Mesodermal cell (in vitro differentiated cells): ENCODE measurements at regions not wholly inside any gene's neighbourhood (a gene's known extent, or its start where the extent isn't known, plus 50 kb on each side); places are given as distances from the start of the nearest gene placed in this dataset.

ENCODE experiments used
- H3K27ac ChIP-seq: 2 replicates; pipeline ENCODE4 v1.7.0; 2013; ENCODE audit warnings: mild to moderate bottlenecking, low read depth, low read length, moderate library complexity; ENCODE audit not compliant: severe bottlenecking
- H3K36me3 ChIP-seq: 2 replicates; pipeline ENCODE4 v1.7.1; 2013; ENCODE audit warnings: mild to moderate bottlenecking, low read length, moderate library complexity; ENCODE audit not compliant: control insufficient read depth, insufficient read depth
- H3K4me1 ChIP-seq: one replicate; pipeline ENCODE4 v1.7.1; 2013; ENCODE audit warnings: mild to moderate bottlenecking, low read length; ENCODE audit not compliant: insufficient read depth, control insufficient read depth, poor library complexity, severe bottlenecking
- H3K4me3 ChIP-seq: 2 replicates; pipeline ENCODE4 v1.7.0; 2013; ENCODE audit warnings: low read length, control low read depth, mild to moderate bottlenecking; ENCODE audit not compliant: insufficient read depth, poor library complexity, severe bottlenecking; ENCODE audit errors: extremely low read depth
- H3K9me3 ChIP-seq: 2 replicates; pipeline ENCODE4 v1.7.1; 2013; ENCODE audit warnings: mild to moderate bottlenecking, low read length, moderate library complexity; ENCODE audit not compliant: control insufficient read depth
- WGBS, 2 experiments: methylation state at CpG; one replicate each; pipeline ENCODE4 v1.1.5; 2013; ENCODE audit warnings: missing lambda C conversion rate in 2 of 2; ENCODE audit not compliant: insufficient coverage in 2 of 2; 5-methylcytosine and 5-hydroxymethylcytosine counted together

DNA sequence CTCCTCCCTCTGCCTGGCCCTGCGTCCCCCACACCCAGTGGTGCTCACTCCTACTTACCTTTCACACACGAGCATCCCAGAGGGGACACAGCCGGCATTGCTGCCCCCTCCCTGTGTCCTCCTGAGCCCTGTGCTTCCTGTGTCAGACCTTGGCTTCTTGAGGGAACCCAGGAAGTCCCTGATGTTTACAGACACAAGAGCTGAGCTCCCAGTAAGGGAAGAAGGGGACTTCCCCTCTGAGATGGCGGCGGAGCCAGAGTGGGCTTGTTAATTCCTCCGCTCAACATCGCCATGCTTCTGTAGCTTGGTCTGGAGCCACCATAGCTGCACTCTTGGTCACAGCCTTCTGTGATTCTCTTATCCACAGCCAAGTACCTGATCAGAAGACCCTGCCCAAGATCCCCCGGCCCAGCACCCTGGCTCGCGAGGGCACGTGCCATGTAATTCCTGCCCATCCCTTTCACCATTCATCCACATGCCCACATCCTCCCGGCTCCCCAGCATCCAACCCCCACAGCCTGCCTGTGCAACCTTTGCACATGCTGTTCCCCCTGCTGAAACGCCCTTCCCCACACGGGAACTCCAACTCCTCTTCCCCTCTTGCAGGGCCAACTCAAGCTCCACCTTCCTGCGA lies 127.4 kb upstream of the FOXF1 start:
- Histone ChIP-seq H3K36me3 (no peaks in the 10 kb centered on the region), H3K4me1 (peaks cover 48% of the 10 kb centered on the region), H3K4me3 (no peak overlapping the region), H3K27ac (no peak overlapping the region), H3K9me3 (peaks cover 3% of the 10 kb centered on the region)
- WGBS, 2 experiments: 94% methylated on average over 13 to 15 of the region's 15 CpGs

DNA sequence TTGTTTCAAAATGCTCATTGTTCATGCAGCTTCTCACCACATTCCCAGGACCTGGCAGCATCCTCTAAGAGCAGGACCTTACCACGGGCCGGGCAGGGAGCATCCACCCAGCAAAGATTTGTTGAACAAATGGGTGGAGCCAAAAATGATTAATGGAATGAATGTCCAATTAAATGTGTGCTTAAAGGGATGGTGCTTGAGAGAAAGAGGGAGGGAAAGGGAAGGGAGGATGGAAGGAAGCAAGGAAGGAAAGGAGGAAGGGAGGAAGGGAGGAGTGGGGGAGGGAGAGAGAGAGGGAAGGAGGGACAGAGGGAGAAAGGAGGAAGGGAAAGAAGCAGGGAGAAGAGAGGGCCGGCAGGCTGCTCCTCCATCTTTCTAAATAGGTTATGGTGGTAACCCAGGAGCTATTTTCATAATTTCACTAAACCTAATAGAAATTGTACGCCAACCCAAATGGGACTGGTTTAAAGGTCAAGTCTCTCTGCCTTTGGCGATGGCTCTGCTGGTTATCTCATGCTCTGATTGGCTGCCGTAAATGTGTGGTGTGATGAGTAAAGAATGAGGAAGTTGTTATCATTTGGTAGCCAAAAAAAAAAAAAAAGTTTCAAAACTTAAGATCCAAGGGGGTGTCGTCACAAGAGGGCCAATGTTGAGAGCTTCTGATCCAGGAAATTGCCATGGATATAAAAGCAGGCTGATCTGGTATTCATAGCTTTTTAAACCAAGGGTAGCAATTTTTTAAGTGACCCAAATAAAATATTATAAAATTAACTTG lies 126.7 kb upstream of the FOXF1 start:
- H3K36me3 ChIP-seq: no peaks in the 10 kb centered on the region
- no peak overlapping the region for H3K4me3 ChIP-seq
- peaks cover 53% of the 10 kb centered on the region for H3K4me1 ChIP-seq
- H3K27ac ChIP-seq: peak overlapping the region; percentile 76
- H3K9me3 ChIP-seq: peaks cover 8% of the 10 kb centered on the region
- 41 to 54% methylated on average over 4 of the region's 7 CpGs for WGBS, 2 experiments

DNA sequence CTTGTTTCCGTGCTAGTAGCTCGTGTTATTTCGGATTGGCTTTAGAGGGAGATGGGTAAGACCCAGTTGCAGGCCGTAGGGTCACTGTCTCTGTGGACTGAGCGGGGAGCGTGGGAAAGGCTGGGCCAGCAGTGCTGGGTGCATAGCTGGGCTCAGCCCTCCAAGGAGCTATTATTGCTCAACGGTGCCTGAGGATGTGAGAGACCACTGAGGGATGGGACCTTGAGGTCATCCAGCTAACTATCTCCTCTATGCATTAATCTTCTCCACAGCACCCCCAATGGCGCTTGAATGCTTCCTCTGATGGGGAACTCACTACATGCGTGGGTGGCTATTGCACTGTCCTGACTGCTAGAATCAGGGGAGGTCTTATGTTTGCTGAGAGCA lies 126.1 kb upstream of the FOXF1 start:
- WGBS, 2 experiments: 89 to 94% methylated on average over 5 to 6 of the region's 9 CpGs
- H3K9me3 ChIP-seq: peaks cover 8% of the 10 kb centered on the region
- peaks cover 53% of the 10 kb centered on the region for H3K4me1 ChIP-seq
- peak overlapping the region; percentile 76 for H3K27ac ChIP-seq
- no peaks in the 10 kb centered on the region for H3K36me3 ChIP-seq
- no peak overlapping the region for H3K4me3 ChIP-seq

DNA sequence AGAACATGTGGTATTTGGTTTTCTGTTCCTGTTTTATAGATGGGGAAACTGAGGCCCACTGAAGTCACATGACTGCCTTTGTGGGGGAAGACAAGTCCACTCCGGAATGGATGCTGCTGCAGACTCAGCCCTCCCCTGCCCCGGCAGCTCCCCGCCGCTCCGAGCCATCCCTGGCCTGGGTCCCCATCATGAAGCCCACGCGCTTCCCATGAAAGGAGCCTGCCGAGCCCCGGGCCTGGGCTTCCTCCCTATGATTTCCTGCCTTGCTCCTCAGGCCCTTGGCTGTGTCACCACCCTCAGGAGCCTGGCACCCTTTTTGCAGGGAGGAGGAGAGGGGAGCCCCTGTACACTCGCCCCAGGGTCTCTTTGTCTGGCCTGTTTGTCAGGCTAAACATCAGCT lies 125.3 kb upstream of the FOXF1 start:
- H3K36me3 ChIP-seq: no peaks in the 10 kb centered on the region
- H3K4me1 ChIP-seq: peaks cover 50% of the 10 kb centered on the region
- no peak overlapping the region for H3K27ac ChIP-seq
- no peak overlapping the region for H3K4me3 ChIP-seq
- WGBS, 2 experiments: 88% methylated on average over 9 to 10 of the region's 10 CpGs
- H3K9me3 ChIP-seq: peaks cover 8% of the 10 kb centered on the region

DNA sequence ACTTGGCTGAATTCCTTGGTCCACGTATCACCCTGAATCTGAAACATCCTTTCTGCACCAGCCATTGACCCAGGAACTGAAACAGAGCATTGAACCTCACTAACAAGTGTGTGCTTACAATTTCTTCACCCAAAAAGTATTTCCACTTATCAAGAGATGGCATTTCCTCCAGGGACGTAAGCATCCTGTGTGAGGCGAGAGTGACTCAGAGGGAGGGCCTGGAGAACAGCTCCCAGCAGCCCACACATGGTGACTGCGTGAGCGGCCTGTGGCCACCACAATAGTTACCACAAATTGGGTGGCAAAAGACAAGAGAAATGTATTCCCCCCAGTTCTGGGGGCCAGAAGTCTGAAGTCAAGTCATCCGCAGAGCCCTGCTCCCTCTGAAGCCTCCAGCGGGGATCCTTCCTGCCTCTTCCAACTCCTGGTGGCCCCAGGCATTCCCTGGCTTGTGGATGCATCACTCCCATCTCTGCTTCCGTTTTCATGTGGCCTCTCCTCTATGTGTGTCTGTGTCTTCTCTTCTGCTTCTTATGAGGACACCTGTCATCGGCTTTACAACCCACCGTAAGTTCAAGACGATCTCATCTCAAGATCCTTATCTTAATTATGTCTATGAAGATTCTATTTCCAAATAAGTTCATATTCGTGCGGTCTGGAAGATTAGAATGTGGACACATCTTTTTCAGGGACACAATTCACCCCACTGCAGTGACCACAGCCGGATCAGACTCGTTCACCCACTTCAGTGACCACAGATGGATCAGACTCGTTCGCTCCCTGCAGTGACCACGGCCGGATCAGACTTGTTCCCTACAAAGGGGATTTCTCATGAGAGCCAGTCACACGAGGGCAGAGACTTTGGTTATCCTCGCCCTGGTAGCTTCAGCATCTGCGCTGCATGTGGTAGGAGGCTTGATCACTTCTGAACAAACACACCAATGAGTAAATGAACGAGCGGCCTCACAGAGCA lies 122.6 kb upstream of the FOXF1 start:
- Histone ChIP-seq H3K4me1 (peaks cover 62% of the 10 kb centered on the region), H3K4me3 (no peak overlapping the region), H3K9me3 (peaks cover 8% of the 10 kb centered on the region), H3K36me3 (no peaks in the 10 kb centered on the region), H3K27ac (peak overlapping the region; percentile 83)
- 82 to 85% methylated on average over 18 to 21 of the region's 24 CpGs for whole genome bisulfite sequencing, 2 experiments

DNA sequence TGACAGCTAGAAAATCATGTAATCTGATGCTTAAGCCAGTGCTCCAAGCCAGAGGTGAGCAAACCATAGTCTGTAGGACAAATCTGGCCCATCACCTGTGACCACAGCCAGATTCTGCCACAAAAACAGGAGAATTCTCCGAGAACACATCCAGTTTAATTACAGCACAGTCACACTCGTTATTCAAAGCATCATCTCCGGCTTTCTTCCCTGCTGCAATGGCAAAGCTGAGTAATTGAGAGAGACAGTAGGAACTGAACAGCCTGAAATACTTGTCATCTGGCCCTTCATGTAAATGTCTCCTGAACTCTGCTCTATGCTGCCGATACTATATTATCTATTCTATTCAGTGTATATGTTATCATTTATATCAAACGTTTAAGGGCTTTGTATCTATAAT lies 121.4 kb upstream of the FOXF1 start:
- peaks cover 52% of the 10 kb centered on the region for H3K4me1 ChIP-seq
- WGBS, 2 experiments: 100% methylated on average over 1 to 2 of the region's 5 CpGs
- H3K9me3 ChIP-seq: peaks cover 8% of the 10 kb centered on the region
- no peaks in the 10 kb centered on the region for H3K36me3 ChIP-seq
- H3K4me3 ChIP-seq: no peak overlapping the region
- H3K27ac ChIP-seq: no peak overlapping the region

DNA sequence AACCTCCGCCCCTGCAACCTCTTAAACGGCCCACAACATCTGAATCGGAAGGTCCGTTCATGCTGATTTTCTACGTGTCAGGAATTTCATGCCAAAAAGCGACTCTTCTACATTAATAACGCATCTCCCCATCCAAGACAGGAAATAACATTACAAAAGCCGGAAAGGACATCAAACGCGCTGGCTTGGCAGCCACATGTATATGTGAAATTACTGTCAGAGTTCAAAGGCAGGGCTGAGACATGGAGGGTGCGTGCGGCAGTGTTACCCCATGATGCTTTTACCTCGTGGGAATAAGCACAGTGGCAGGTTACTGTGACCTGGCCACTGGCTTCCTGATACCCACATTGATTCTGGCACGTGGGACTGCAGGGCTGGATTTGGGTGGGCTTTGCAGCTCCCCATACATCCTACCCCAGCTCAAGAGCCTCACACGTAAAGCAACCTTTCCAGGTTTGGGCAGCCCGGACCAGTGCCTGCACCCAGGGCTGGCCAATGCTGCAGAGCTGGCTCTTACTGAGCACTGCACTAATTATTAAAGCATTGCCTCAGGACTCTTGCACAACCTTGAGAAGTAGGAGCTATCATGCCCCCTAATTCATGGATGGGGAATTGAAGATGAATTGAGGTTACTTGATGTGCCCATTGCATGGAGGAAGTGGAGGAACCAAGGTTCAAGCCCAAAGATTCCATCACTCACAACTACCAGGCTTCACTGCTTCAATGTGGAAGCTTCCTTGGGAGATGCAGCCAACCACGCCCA lies 120.6 kb upstream of the FOXF1 start:
- H3K27ac ChIP-seq: no peak overlapping the region
- no peak overlapping the region for H3K4me3 ChIP-seq
- peaks cover 45% of the 10 kb centered on the region for H3K4me1 ChIP-seq
- WGBS, 2 experiments: 91 to 94% methylated on average over 14 to 15 of the region's 17 CpGs
- H3K36me3 ChIP-seq: no peaks in the 10 kb centered on the region
- peaks cover 8% of the 10 kb centered on the region for H3K9me3 ChIP-seq

DNA sequence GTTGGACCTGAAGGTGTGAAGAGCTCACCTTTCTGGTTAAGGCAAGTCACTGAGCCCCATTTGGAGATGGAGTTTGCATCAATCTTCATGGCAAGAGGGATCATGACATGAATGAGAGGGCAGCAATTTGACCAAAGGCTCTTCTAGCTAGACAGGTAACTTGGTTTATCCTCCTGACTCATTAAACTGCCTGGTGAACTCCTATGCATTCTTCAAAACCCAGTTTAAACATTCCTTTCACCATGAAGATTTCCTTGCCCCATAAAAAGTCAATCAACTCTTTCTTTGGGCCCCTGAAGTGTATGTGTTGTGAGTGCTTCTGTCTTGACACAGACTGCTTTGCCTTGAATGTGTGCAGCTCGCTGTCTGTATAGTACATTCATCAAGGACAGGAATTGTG lies 120.0 kb upstream of the FOXF1 start:
- Histone ChIP-seq H3K36me3 (no peaks in the 10 kb centered on the region), H3K27ac (no peak overlapping the region)
- whole genome bisulfite sequencing, 2 experiments: 88 to 92% methylated on average over 1 of the region's 1 CpG

DNA sequence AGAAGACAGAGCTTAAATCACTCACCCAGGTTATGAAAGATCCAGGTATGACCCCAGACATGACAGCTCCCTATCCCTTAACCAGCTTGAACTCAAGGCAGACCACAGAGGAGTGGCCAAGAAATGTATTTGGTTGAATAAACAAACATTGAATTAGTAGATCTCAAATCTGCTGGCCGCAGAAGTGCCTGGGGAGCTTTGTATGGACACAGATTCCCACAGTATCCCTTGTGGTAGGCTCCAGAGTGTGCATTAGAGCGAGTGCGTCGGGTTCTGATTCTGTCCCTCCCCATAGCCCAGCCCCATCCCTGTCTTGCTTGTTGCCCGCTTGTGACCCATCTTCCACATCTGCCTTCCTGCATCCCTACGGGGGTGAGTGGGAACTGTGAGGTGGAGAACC lies 118.8 kb upstream of the FOXF1 start:
- Histone ChIP-seq H3K27ac (no peak overlapping the region), H3K36me3 (no peaks in the 10 kb centered on the region), H3K4me1 (peaks cover 44% of the 10 kb centered on the region), H3K9me3 (peaks cover 8% of the 10 kb centered on the region), H3K4me3 (no peak overlapping the region)
- 96 to 100% methylated on average over 2 to 5 of the region's 6 CpGs for WGBS, 2 experiments

More for the DNA sequence above, 120.0 kb upstream of the FOXF1 start:
- H3K9me3 ChIP-seq: peaks cover 8% of the 10 kb centered on the region
- H3K4me3 ChIP-seq: no peak overlapping the region
- H3K4me1 ChIP-seq: peaks cover 41% of the 10 kb centered on the region

DNA sequence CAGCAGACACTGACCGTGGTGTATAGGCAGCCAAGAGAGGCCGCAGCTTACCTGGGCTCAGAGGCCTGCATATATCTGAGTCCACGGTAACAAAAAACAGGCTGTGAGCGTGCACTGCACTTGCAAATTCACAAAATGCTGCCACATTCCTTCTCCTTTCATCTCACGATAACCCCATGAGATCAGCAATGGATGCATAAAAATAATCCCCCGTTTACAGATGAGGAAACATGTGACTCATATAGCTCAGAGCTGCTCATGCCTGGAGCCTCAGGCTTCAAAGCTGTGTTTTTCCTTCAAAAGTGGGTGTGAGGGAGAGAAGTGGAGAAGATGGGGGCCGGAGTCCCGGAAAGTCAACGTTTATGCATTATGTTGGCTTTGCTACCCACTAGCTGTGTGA lies 118.3 kb upstream of the FOXF1 start:
- Histone ChIP-seq H3K36me3 (no peaks in the 10 kb centered on the region), H3K4me1 (peaks cover 44% of the 10 kb centered on the region), H3K4me3 (no peak overlapping the region), H3K27ac (no peak overlapping the region), H3K9me3 (peaks cover 8% of the 10 kb centered on the region)
- 87 to 92% methylated on average over 8 to 9 of the region's 9 CpGs for WGBS, 2 experiments
